IgD-negative memory B cell (primary cell): ENCODE measurements at regions not wholly inside any gene's neighbourhood (a gene's known extent, or its start where the extent isn't known, plus 50 kb on each side); places are given as distances from the start of the nearest gene placed in this dataset.

Experiments
- H3K27ac Mint-ChIP-seq, 3 donors: one replicate each; pipeline ENCODE4 v1.8.0; 2020 to 2022; ENCODE audit warnings: mild to moderate bottlenecking in 3 of 3, mixed read lengths in 3 of 3, moderate library complexity in 1 of 3
- H3K27me3 Mint-ChIP-seq: one replicate; pipeline ENCODE4 v1.8.0; 2021; ENCODE audit warnings: mixed read lengths
- H3K36me3 Mint-ChIP-seq: one replicate; pipeline ENCODE4 v1.8.0; 2020; ENCODE audit warnings: mild to moderate bottlenecking, mixed read lengths
- H3K4me1 Mint-ChIP-seq, 3 donors: one replicate each; pipeline ENCODE4 v1.8.0; 2020 to 2022; ENCODE audit warnings: mixed read lengths in 3 of 3, mild to moderate bottlenecking in 1 of 3
- H3K4me3 Mint-ChIP-seq, 4 donors: one replicate each; pipeline ENCODE4 v1.8.0; 2020 to 2022; ENCODE audit warnings: mild to moderate bottlenecking in 4 of 4, mixed read lengths in 4 of 4, moderate library complexity in 3 of 4
- H3K9me3 Mint-ChIP-seq, 3 donors: one replicate each; pipeline ENCODE4 v1.8.0; 2020 to 2021; ENCODE audit warnings: mixed read lengths in 3 of 3, mild to moderate bottlenecking in 1 of 3

DNA sequence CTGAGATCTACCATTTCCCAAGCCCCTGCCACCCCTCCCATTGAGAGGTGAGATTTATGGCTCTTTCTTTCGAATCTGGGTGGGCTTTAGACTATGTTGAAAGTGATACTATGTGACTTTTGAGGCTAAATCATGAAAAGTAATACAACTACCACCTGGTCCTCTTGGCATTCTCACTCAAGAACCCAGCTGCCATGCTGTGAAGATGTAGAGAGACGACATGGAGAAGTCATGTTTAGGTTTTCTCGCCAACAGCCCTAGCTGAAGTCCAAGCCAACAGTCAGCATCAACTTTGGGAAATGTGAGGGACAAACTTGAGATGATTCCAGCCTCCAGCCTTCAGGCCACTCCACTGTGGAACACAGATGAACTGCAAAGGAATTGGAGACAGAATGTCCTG, 108.7 kb downstream of the SCP2D1 start:
- no peaks in the 10 kb centered on the region for H3K9me3 Mint-ChIP-seq
- H3K27me3 Mint-ChIP-seq = peaks cover 1% of the 10 kb centered on the region
- no peaks in the 10 kb centered on the region for H3K36me3 Mint-ChIP-seq
- H3K27ac Mint-ChIP-seq = no peak overlapping the region
- no peaks in the 10 kb centered on the region for H3K4me1 Mint-ChIP-seq
- no peak overlapping the region for H3K4me3 Mint-ChIP-seq

DNA sequence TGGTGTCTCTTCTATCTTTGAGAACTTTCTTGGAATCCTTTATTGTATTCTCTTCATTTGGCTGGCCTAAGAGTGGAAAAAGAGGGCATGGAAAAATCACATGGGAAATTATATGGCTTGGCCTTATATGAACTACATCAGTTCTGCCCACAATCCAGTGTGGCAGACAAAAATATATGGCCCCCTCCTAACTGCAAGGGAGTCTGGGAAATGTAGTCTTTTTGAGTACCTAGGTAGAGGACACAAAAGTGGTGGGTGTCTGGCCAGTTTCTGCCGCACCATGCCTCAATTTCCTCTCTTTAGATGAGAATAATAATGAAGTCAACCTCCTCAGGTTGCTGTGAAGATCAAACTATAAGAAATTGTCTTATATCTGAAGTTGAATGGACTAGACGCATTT, 109.3 kb downstream of the SCP2D1 start:
- H3K9me3 Mint-ChIP-seq = no peaks in the 10 kb centered on the region
- H3K27ac Mint-ChIP-seq = no peak overlapping the region
- H3K4me1 Mint-ChIP-seq = no peaks in the 10 kb centered on the region
- H3K27me3 Mint-ChIP-seq = peaks cover 1% of the 10 kb centered on the region
- no peak overlapping the region for H3K4me3 Mint-ChIP-seq
- H3K36me3 Mint-ChIP-seq = no peaks in the 10 kb centered on the region

DNA sequence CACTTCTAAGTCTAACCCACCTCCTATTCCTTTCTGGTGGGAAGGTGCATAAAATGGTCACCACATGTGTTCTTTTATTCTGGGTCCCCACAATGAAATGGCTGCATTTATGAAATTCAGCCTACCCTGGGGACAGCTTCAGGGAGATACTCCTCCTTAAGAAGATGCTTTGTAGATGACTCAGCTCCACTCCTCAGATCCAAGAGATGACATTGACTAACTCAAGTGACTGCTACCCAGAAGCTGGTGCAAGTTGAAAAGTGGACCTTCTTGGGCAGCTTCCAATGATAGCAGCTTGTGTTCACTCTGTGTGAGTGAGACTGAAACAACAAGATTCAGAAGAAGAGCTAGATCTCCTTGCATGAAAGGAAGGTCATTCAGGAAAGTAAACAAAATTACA, 113.4 kb downstream of the SCP2D1 start:
- Mint-ChIP-seq H3K27me3 (peaks cover 1% of the 10 kb centered on the region), H3K4me1 (no peaks in the 10 kb centered on the region), H3K9me3 (no peaks in the 10 kb centered on the region), H3K36me3 (no peaks in the 10 kb centered on the region), H3K27ac (no peak overlapping the region), H3K4me3 (no peak overlapping the region)

DNA sequence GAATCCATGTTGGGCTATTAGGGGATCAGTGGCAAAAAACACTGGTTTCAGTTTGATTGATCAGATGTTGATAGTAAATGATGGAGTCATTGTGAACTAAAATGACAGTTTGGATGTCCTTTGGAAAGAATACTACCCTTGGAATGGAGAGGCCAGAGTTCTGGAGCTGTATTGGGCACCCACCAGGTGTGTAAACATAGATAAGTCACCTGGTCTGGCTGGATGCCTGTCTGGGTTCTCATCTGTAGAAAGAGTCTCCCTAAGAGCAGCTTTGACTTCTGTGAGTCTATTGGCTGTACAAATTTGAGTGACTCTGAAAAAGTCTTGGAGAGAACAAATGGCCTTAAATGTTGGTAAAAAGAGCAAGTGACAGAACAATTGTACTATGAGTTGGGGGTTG, 115.0 kb downstream of the SCP2D1 start:
- no peak overlapping the region for H3K4me3 Mint-ChIP-seq
- peaks cover under 1% of the 10 kb centered on the region for H3K27me3 Mint-ChIP-seq
- no peaks in the 10 kb centered on the region for H3K4me1 Mint-ChIP-seq
- H3K36me3 Mint-ChIP-seq = no peaks in the 10 kb centered on the region
- H3K27ac Mint-ChIP-seq = no peak overlapping the region
- H3K9me3 Mint-ChIP-seq = peaks cover 0 to 6% (median 3%) of the 10 kb centered on the region in 3 donors

DNA sequence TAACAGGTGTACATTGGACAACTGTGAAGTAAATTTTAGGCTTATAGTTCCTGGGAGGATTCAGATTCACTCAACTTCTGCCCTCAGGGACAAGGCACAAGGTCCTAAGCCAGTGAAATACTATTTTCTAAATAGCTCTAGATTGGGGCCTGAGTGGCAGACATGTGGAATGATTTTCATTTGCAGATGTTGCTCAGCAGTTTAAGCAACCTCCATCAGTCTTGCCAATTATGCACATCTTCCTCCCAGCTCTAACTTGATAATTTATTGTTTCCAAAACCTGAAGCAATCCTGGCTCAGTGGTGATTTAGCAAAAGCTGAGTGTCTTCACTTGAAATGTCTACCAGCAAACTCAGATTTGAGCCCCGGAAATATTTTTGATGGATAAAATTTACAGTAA, 116.2 kb downstream of the SCP2D1 start:
- Mint-ChIP-seq H3K4me1 (no peaks in the 10 kb centered on the region), H3K27ac (no peak overlapping the region), H3K4me3 (no peak overlapping the region), H3K9me3 (peaks cover 0 to 6% (median 3%) of the 10 kb centered on the region in 3 donors), H3K27me3 (no peaks in the 10 kb centered on the region), H3K36me3 (no peaks in the 10 kb centered on the region)

DNA sequence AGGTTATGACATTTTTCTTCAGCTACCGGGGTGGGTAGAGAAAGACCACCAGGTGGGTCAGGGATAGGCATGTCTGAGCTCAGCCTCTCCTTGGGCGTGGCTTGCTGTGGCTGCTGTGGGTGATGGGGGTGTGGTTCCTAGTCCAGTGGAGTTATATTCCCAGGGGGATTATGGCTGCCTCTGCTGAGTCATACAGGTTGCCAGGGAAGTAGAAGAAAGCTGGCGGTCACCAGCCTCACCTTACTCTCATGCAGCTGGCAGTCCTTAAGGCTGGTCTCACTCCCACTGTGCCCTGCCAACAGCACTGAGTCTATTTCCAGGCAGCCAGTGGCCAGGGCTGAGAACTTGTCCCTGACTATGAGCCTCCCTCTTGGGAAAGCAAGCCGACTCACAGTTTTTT, 130.0 kb downstream of the SCP2D1 start:
- Mint-ChIP-seq H3K27me3 (peaks cover 8% of the 10 kb centered on the region), H3K9me3 (peaks cover 0 to 6% (median 5%) of the 10 kb centered on the region in 3 donors), H3K4me3 (no peak overlapping the region), H3K27ac (no peak overlapping the region), H3K36me3 (peaks cover 2% of the 10 kb centered on the region), H3K4me1 (peaks cover 0 to 1% (median 0%) of the 10 kb centered on the region in 3 donors)

DNA sequence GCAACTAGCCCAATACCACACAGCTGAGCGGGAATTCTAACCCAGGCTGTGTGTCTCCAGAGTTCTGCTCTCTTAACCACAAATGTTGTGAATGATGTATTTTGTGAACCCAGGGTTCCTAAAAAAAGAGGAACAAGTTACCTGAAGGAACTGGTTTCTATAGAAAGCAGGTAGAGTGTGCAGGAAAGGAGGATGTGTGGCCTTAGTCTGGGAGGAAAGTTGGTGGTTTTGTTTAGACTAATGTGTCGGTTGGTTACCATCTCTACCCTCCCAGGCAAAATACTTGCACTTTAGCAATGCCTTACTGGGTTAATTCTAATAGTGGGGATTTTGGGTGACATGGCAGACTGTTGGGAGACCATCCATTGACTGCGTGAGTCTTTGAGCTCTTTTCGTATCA, 143.3 kb downstream of the SCP2D1 start:
- H3K4me1 Mint-ChIP-seq = no peaks in the 10 kb centered on the region
- H3K36me3 Mint-ChIP-seq = no peaks in the 10 kb centered on the region
- H3K4me3 Mint-ChIP-seq = no peak overlapping the region
- peaks cover 0 to 6% (median 3%) of the 10 kb centered on the region in 3 donors for H3K9me3 Mint-ChIP-seq
- H3K27ac Mint-ChIP-seq = no peak overlapping the region
- H3K27me3 Mint-ChIP-seq = no peaks in the 10 kb centered on the region

DNA sequence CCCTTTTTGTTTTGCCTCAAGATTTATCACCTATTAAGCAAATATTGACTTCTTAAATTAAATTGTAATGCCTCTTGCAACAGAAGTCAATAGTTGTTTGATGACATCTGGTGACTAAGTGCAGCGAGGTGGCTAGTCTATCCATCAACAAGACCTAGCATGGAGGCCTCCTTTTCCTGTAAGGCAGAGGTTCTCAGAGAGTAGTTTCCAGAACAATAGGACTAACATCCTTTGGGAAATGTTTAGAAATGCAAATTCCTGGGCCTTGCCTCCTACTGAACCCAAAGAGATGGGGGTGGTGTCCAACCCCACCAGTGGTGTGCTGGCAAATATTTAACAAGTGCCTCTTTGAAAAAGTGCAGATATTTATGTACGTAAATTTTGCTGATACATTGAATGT, 143.7 kb downstream of the SCP2D1 start:
- no peak overlapping the region for H3K4me3 Mint-ChIP-seq
- peaks cover 0 to 6% (median 3%) of the 10 kb centered on the region in 3 donors for H3K9me3 Mint-ChIP-seq
- no peaks in the 10 kb centered on the region for H3K4me1 Mint-ChIP-seq
- H3K27me3 Mint-ChIP-seq = no peaks in the 10 kb centered on the region
- no peak overlapping the region for H3K27ac Mint-ChIP-seq
- no peaks in the 10 kb centered on the region for H3K36me3 Mint-ChIP-seq

DNA sequence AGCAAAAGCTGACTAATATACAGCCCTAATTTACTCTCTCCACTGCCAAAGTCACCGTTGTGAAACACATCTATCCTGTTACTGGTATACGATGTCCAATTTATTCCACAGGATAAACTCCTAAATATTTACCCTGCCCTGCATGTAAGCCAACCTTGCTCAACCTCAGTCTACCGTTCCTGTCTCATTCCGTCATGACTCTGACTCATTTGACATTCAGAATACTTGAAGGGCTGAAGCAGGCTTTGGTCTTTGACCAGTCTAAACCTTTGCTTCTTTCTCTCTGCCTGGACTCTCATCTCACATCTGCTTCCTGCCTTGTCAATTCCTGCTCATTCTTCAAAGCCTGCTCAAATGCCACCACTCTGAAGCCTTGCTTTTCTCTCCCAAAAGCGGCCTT, 157.5 kb downstream of the SCP2D1 start:
- H3K27me3 Mint-ChIP-seq = no peaks in the 10 kb centered on the region
- no peaks in the 10 kb centered on the region for H3K36me3 Mint-ChIP-seq
- no peaks in the 10 kb centered on the region for H3K9me3 Mint-ChIP-seq
- no peak overlapping the region for H3K4me3 Mint-ChIP-seq
- H3K27ac Mint-ChIP-seq = no peak overlapping the region
- H3K4me1 Mint-ChIP-seq = no peaks in the 10 kb centered on the region

DNA sequence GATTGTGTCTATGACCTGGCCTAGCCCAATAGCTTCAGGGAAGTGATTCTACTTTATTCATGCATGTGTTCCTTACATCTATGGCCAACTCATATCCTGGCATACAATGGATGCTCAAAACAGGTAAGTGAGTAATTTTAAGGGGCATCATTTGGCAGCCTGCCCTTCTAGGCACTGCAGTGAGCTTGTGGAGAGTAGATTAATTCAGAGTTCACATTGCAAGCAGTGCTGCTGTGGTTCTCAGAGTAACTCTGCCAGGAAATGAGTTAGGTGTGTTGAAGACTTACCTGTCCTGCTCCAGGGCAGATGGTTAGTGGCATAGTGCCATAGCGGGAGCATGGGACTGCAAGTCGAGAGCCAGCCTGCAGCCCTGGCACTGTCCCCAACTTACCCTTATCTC, 158.0 kb downstream of the SCP2D1 start:
- H3K27me3 Mint-ChIP-seq = no peaks in the 10 kb centered on the region
- H3K4me3 Mint-ChIP-seq = no peak overlapping the region
- H3K9me3 Mint-ChIP-seq = no peaks in the 10 kb centered on the region
- no peaks in the 10 kb centered on the region for H3K36me3 Mint-ChIP-seq
- no peaks in the 10 kb centered on the region for H3K4me1 Mint-ChIP-seq
- H3K27ac Mint-ChIP-seq = no peak overlapping the region

DNA sequence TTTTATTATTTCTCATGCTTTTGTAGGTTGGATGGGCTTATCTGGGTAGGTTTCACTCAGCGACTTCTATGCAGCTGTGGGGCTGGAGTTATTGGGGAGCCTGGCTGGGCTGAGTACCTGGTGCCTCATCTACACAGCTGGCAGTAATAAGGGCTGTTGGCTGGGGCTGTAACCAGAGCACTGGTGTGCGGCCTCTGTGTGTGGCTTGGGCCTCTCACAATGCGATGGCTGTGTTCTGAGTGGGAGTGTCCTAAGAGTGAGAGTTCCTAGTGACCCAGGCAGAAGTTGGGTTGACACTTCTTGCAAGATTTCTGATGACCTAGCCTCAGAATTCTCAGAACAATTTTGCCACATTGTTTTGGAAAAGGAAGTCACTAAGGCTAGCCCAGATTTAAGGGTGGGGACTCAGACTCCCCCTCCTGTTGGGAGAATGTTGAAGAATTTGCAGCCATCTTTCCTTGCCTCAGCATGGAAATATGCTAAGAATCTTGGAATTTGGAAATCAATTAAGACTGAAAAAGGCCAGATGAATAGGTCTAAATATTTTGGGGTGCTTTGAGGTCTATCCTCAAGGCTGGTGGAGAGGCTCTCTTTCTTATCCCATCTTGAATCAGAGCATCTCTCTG, 158.8 kb downstream of the SCP2D1 start:
- Mint-ChIP-seq H3K4me1 (no peaks in the 10 kb centered on the region), H3K36me3 (no peaks in the 10 kb centered on the region), H3K4me3 (no peak overlapping the region), H3K27me3 (no peaks in the 10 kb centered on the region), H3K27ac (no peak overlapping the region), H3K9me3 (no peaks in the 10 kb centered on the region)

DNA sequence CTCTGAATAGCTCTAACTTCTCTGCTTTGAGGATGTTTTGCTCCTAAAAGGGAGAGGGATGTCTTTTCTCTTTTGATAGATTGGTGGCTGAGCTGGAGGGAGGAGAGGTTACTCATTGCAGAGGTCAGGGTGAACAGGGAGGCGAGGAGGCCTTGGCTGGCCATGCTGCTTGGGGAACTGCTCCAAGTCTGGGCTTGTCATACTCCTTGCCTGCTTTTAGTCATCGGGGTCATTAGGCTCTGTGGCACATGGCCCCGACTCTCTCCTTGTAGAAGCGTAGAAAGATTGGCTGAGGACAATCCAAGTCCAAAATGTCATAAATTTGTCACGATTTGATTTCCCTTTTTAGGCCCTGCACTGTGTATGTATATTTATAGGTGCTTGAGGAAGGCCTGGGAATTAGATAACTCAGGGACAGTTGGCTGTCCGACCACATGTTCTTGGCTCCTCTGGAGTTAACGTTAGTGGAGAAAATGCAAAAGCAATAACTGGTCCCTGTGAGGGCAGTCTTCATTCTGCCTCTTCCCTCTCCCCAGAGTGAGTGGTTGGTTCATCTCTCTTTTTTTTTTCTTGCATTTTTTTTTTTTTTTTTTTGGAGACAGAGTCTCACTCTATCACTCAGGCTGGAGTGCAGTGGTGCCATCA, 160.1 kb downstream of the SCP2D1 start:
- H3K4me3 Mint-ChIP-seq = no peak overlapping the region
- no peaks in the 10 kb centered on the region for H3K27me3 Mint-ChIP-seq
- H3K27ac Mint-ChIP-seq = no peak overlapping the region
- no peaks in the 10 kb centered on the region for H3K36me3 Mint-ChIP-seq
- H3K4me1 Mint-ChIP-seq = no peaks in the 10 kb centered on the region
- H3K9me3 Mint-ChIP-seq = no peaks in the 10 kb centered on the region

DNA sequence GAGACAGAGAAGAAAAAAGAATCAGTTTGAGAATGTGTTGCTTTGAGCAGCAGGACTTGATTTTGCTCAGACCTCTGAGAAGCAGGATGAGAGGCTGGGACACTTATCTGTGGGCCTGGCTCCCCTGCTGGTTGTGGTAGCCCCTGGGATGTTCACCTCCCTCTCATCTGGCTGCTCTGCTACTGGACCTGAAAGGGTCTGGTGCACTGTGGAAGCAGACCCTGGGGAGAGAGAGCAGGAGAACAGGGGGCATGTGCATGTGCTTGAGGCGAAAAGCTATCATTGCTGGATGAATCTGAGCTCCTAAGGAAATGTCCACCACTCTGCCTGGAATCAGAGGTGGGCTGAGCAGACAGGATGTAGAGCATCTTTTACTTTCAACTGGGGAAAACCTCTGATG, 161.1 kb downstream of the SCP2D1 start:
- no peaks in the 10 kb centered on the region for H3K9me3 Mint-ChIP-seq
- no peak overlapping the region for H3K4me3 Mint-ChIP-seq
- H3K27ac Mint-ChIP-seq = no peak overlapping the region
- H3K4me1 Mint-ChIP-seq = no peaks in the 10 kb centered on the region
- H3K27me3 Mint-ChIP-seq = no peaks in the 10 kb centered on the region
- no peaks in the 10 kb centered on the region for H3K36me3 Mint-ChIP-seq

DNA sequence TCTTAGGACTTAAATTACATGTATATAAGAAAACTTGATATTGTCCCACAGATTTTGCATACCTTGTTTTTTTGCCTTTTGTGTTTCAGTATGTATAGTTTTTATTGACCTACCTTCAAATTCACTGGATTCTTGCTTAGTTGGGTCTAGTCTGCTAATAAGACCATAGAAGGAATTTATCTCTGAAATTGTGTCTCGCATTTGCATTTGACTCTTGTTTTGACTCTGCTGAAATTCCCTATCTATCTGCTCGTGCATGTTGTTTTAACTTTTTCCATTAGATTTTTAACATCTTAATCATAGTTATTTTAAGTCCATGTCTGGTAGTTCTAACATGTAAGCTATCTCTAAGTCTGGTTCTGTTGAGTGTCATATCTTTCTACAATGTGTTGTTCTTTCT, 163.9 kb downstream of the SCP2D1 start:
- Mint-ChIP-seq H3K27me3 (peaks cover 4% of the 10 kb centered on the region), H3K36me3 (no peaks in the 10 kb centered on the region), H3K27ac (no peak overlapping the region), H3K4me1 (no peaks in the 10 kb centered on the region), H3K9me3 (no peaks in the 10 kb centered on the region), H3K4me3 (no peak overlapping the region)

DNA sequence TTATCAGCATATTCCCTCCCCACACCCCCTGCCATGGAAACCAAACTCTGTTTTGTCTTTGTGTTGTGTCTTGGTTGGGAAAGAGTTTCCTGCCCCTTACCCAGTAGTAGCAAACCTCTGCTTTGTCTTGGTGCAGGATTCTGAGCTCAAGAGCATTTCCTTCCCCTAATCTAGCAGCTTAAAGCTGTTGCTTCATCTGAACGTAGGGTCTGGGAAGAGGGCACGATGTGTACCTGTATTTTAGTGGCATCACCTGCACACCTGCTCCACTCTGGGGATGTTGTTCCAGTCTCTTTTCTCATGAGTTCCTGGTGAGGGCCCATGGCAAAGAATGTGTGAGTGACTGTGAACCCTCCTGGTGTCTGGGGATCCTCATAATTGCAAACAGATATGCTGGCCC, 164.7 kb downstream of the SCP2D1 start:
- no peaks in the 10 kb centered on the region for H3K36me3 Mint-ChIP-seq
- H3K9me3 Mint-ChIP-seq = no peaks in the 10 kb centered on the region
- peaks cover 6% of the 10 kb centered on the region for H3K27me3 Mint-ChIP-seq
- no peak overlapping the region for H3K27ac Mint-ChIP-seq
- no peaks in the 10 kb centered on the region for H3K4me1 Mint-ChIP-seq
- H3K4me3 Mint-ChIP-seq = no peak overlapping the region

DNA sequence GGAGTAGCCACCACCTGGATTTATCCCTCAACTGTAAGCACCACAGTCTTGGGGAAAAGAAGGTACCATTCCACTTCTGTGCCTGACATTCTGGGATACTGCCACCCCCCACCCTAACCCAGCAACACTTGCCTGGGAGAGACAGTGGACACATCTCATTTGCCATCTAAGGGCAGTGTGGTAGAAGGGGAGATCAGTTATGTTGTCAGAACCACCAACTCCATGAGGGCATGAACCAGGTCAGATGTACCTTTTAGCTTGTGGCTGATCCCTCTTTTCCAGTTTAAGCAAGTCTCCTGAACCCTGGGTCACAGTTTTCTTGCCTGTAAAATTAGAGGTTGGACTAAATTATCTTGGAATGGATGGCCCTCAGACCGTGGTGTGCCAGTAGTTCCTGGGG, 165.5 kb downstream of the SCP2D1 start:
- Mint-ChIP-seq H3K27ac (no peak overlapping the region), H3K4me3 (no peak overlapping the region), H3K27me3 (peaks cover 6% of the 10 kb centered on the region), H3K4me1 (no peaks in the 10 kb centered on the region), H3K9me3 (no peaks in the 10 kb centered on the region), H3K36me3 (no peaks in the 10 kb centered on the region)
